NCI-H1048 (cell line): ENCODE measurements at regions not wholly inside any gene's neighbourhood (a gene's known extent, or its start where the extent isn't known, plus 50 kb on each side); places are given as distances from the start of the nearest gene placed in this dataset.
"Not testable (repeated sequence)": the region's sequence is repeated elsewhere in the genome, so short reads cannot be mapped to it uniquely, and the experiment has no call there.

Experiments used
- DNase-seq: peaks from one replicate; lab custom pipeline; 2025; lab: John Stamatoyannopoulos, UW

GRCh38 chr12:46670636-46671035, 155.2 kb downstream of the SLC38A4 start:
- DNase-seq, result no peak

- no peak for DNase-seq
Measured at GRCh38 chr12:46669720-46670119, 156.1 kb downstream of the SLC38A4 start.

DNA sequence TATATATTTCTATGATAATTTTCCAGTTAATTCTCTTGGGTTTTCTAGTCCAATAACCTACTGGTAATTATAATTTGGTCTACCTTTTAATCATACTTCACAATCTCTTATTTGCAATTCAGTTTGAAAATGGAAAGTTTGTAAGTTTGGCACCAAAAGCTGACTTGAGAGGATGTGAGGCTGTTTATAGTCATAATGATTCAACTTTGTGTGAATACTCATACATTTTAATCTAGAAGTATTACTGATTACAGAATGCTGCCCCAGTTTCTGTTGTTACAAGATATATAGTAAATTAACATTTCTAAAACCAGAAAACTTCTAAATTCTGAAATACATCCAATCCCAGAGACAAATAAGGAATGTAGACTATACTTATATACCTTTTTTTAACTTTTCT, 158.2 kb downstream of the SLC38A4 start:
- DNase-seq, result no peak

DNA sequence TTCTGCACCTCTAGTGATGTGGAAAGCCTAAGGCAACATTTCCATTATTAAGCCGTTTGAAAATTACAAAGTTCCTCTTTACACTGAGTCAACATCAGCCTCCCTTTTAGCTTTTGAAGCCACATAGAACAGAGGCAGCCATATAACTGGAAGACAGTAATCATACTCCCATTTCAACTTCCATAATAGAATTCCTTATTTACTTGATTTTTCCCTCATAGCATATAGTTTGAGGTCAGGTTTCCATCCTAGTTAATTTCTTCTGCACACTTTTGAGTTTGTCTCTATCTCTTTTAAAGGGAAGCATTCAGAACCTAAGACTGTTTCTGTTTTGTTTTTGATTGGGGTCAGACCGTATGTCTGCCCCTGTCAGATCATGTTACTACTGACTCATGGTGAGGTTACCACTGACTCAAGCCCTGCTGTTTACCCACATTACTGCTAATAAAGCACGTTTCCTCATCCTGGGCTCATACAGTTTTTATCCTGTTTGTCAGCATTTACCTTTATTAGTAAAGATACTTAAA, 161.0 kb downstream of the SLC38A4 start:
- DNase-seq, result no peak

DNA sequence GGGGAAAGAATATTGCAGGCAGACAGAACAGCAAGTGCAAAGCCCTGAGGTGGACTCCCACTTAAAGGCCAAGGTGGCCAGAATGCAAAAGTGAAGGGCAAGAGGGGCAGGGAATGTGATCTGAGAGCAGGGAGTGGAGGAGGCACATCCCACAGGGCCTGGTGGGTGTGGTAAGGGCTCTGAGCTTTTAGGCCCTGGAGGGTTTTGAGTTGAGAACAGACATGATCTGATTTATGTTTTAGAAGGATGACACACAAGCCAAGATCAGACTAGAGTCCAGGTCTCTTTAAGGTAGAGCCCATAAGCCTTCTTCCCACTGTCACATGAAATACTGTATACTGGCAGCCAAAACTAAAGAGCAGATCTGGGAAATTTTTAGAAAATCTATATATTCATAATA, 162.5 kb downstream of the SLC38A4 start:
- DNase-seq, result no peak

DNA sequence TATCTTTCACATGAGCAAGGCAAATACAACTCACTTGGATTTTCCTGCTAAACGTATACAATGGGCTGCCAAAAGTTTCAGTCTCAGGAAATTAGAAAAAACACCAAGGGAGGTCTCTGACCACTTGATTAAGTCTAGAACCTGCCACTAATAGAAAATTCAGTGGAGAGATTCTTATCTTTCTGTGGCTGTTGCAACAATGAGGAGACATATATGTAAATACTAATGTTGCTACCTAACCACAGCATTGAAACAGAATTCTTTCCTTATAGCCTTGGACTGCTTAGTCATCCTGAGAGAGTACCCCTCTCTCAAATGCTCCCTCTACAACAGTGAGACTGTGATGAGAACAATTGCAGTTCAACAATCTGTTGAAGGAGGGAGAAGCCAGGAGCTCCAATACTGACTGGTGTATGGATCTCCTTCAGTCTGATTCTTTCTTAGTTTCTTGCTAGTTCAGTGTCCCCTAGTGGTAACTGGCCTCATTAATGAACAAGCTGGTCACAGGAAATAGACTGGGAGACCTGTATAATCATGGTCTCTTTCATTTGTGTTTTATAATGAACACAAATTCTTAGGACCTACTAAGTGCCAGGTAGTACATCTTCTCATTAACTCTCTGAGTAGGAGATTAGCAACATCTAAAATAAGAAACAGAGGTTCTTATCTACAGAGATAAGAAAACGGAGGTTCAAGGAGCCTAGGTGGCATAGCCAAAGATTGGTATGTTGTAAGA, 164.5 kb downstream of the SLC38A4 start:
- DNase-seq, result no peak

- DNase-seq, result no peak
Measured at GRCh38 chr12:46660719-46661109, 165.1 kb downstream of the SLC38A4 start.

GRCh38 chr12:46660276-46660675, 165.5 kb downstream of the SLC38A4 start:
- DNase-seq, result no peak

GRCh38 chr12:46659824-46660223, 166.0 kb downstream of the SLC38A4 start:
- DNase-seq, result no peak

DNA sequence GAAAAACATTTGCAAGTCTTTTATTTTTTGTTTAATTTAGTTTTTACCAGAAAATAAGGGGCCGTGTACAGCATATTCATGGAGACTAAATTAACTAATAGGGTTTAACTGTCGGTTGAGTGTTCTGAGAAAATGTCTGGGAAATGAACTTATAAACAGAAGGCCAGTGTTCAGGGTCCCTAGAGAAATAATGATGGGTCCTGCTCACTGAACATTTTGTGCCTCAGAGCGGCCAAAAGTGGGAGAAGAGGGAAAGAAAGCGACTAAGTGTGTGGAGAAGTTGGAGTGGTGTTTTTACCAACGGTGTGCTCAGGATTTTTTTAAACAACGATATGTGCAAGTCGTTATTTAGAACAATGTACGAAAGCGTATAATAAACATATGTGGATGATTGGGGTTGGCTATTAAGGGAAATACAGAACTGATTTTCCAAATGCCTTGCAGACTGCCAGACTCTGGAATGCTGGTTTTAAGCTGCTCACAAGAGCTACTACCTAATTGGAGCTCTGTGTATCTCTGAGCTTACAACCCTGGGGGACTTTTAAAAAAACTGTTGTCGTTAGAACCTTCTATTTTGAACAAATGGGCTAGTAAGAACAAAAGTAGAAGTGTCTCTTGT, 166.7 kb downstream of the SLC38A4 start:
- DNase-seq, result no peak

GRCh38 chr12:46657453-46658411, 168.1 kb downstream of the SLC38A4 start:
- no peak for DNase-seq

- not testable (repeated sequence) for DNase-seq
Measured at GRCh38 chr12:46655984-46656383, 169.8 kb downstream of the SLC38A4 start.

DNA sequence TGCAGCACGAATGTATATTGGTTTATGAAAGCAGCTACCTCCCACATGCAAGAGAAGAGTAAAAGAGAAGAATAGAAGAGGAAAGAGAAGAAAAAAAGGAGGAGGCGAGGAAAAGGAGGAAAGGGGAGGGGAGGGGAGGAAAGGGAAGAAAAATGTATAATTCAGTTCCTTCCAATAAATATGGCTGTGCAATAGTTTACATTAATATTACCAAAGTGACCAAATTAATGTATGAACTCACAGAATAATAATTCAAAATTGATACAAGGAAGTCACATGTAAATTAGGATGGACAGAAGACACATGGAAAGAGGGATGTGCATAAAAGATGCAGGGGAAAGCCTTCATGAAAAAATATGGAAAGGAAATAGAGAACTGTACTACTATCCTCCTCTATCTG, 172.5 kb downstream of the SLC38A4 start:
- DNase-seq, result no peak

DNA sequence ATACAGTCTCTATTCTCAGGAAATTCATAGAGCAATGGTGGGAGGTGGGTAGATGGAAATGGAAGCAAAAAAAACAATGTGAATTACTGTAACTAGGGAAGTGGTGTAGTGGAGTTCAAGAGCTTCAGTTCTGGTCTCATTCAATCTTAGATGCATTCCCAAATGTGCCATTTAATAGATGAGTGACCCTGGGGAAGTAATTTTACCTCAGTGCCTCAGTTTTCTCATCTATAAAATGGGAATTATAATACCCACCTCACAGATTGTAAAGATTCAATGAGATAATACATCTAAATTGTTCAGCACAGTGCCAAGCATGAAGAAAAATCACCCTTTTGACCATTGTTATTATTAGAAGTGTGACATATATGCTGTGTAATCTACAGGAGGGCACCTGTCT, 173.1 kb downstream of the SLC38A4 start:
- DNase-seq, result no peak

GRCh38 chr12:46650688-46651087, 175.1 kb downstream of the SLC38A4 start:
- no peak for DNase-seq

- DNase-seq, result no peak
Measured at GRCh38 chr12:46649433-46649832, 176.4 kb downstream of the SLC38A4 start.

- DNase-seq, result no peak
Measured at GRCh38 chr12:46647034-46647433, 178.8 kb downstream of the SLC38A4 start.

DNA sequence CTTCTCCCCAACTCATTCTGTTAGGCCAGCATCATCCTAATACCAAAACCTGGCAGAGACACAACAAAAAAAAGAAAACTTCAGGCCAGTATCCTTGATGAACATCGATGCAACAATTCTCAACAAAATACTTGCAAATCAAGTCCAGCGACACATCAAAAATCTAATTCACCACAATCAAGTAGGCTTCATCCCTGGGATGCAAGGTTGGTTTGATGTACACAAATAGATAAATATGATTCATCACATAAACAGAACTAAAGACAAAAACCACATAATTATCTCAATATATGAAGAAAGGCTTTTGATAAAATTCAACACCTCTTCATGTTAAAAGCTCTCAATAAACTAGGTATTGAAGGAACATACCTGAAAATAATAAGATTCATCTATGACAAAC, 184.1 kb downstream of the SLC38A4 start:
- not testable (repeated sequence) for DNase-seq

DNA sequence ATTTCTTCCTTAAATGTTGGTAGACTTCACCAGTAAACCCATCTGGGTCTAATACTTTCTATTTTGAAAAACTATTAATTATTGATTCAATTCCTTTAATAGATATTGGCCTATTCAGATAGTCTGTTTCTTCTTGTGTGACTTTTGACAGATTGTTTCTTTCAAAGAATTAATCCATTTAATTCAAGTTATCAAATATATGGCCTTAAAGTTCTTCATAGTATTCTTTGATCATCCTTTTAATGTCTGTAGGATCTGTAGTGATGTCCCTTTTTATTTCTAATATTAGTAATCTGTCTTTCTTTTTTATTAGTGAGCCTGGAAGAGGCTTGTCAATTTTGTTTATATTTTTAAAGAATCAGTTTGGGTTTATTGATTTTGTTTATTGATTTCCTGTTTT, 190.0 kb downstream of the SLC38A4 start:
- DNase-seq, result no peak

GRCh38 chr12:46629331-46630229, 196.2 kb downstream of the SLC38A4 start:
- no peak for DNase-seq

DNA sequence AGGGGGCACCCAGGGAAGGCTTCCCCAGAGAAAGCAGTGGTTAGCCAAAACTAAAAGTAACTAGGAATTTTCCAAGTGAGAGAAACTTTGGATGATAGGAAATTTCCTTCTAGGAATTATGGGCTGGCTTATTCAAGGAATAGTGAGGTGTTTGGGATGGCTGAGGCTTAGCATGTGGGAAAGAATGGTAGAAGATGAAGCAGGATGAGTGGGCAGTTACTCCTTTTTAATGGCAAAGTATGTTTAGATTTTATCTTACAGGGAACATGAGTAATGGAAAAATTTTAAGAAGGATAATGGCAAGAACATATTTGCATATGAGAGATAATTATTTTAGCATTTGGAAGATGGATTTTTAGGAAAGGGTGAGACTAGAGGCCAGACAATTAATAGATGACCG, 197.6 kb downstream of the SLC38A4 start:
- DNase-seq, result no peak
